Hepatocyte (in vitro differentiated cells): ENCODE measurements at regions not wholly inside any gene's neighbourhood (a gene's known extent, or its start where the extent isn't known, plus 50 kb on each side); places are given as distances from the start of the nearest gene placed in this dataset.
"Not testable (repeated sequence)": the region's sequence is repeated elsewhere in the genome, so short reads cannot be mapped to it uniquely, and the experiment has no call there.

Experiments
- DNase-seq: peaks from one replicate; pipeline ENCODE4 v3.0.0-alpha.2; 2016; ENCODE audit warnings: low spot score
- H2AFZ ChIP-seq: fragments of 200-600 bp; sonication (generic); 2 replicates; pipeline ENCODE4 v1.6.0; 2016; ENCODE audit warnings: antibody characterized with exemption, mild to moderate bottlenecking
- H3K27ac ChIP-seq: fragments of 200-600 bp; sonication (generic); 2 replicates; pipeline ENCODE4 v1.5.1; 2016; ENCODE audit warnings: mild to moderate bottlenecking
- H3K27me3 ChIP-seq: fragments of 200-600 bp; sonication (generic); 2 replicates; pipeline ENCODE4 v1.6.1; 2016
- H3K36me3 ChIP-seq: fragments of 200-600 bp; sonication (generic); replicated peaks from 2 replicates; pipeline ENCODE4 v1.5.1; 2016; ENCODE audit warnings: low read depth; ENCODE audit not compliant: insufficient read depth
- H3K4me1 ChIP-seq: fragments of 200-600 bp; sonication (generic); 2 replicates; pipeline ENCODE4 v1.5.1; 2016; ENCODE audit warnings: mild to moderate bottlenecking, moderate library complexity; ENCODE audit not compliant: insufficient read depth
- H3K4me2 ChIP-seq: fragments of 200-600 bp; sonication (generic); 2 replicates; pipeline ENCODE4 v1.6.0; 2016
- H3K4me3 ChIP-seq: fragments of 200-600 bp; sonication (generic); 2 replicates; pipeline ENCODE4 v1.5.1; 2016; ENCODE audit warnings: mild to moderate bottlenecking
- H3K79me2 ChIP-seq: fragments of 200-600 bp; sonication (generic); 2 replicates; pipeline ENCODE4 v1.6.0; 2017; ENCODE audit warnings: mild to moderate bottlenecking
- H3K9me2 ChIP-seq: fragments of 200-600 bp; sonication (generic); replicated peaks from 2 replicates; pipeline ENCODE4 v1.6.0; 2017; ENCODE audit warnings: mild to moderate bottlenecking; ENCODE audit not compliant: insufficient read depth
- H3K9me3 ChIP-seq: fragments of 200-600 bp; sonication (generic); 2 replicates; pipeline ENCODE4 v1.5.1; 2016; ENCODE audit warnings: low read depth, mild to moderate bottlenecking
- H4K20me1 ChIP-seq: fragments of 200-600 bp; sonication (generic); 2 replicates; pipeline ENCODE4 v1.6.0; 2016; ENCODE audit warnings: mild to moderate bottlenecking; ENCODE audit not compliant: insufficient read depth, poor library complexity, severe bottlenecking
- EZH2 ChIP-seq: fragments of 200-600 bp; sonication (generic); IDR thresholded peaks from 2 replicates; pipeline ENCODE4 v1.6.1; 2016; ENCODE audit warnings: antibody characterized with exemption, mild to moderate bottlenecking, borderline replicate concordance
- EZH2phosphoT487 ChIP-seq: fragments of 200-600 bp; sonication (generic); IDR thresholded peaks from one replicate; pipeline ENCODE4 v1.6.1; 2018; ENCODE audit warnings: antibody characterized with exemption, mild to moderate bottlenecking, low read depth, moderate library complexity; ENCODE audit not compliant: unreplicated experiment, severe bottlenecking
- WGBS: methylation state at CpG from one replicate; pipeline ENCODE4 v1.1.6; 2016; ENCODE audit warnings: low lambda C conversion rate; ENCODE audit errors: missing lambda C conversion rate; 5-methylcytosine and 5-hydroxymethylcytosine counted together
- TF ChIP-seq, protein P1 (sequence below): fragments of 200-600 bp; sonication (generic); IDR thresholded peaks from 2 replicates; pipeline ENCODE4 v1.5.1; 2016; ENCODE audit warnings: antibody characterized with exemption, mild to moderate bottlenecking; ENCODE audit not compliant: poor library complexity

GRCh38 chr7:118436663-118437062 is 212.2 kb downstream of the ANKRD7 start:
- no peaks in the 10 kb centered on the region for H3K9me2 ChIP-seq
- no peaks in the 10 kb centered on the region for H3K36me3 ChIP-seq
- H3K27ac ChIP-seq = no peak overlapping the region
- TF ChIP-seq, protein P1, sequence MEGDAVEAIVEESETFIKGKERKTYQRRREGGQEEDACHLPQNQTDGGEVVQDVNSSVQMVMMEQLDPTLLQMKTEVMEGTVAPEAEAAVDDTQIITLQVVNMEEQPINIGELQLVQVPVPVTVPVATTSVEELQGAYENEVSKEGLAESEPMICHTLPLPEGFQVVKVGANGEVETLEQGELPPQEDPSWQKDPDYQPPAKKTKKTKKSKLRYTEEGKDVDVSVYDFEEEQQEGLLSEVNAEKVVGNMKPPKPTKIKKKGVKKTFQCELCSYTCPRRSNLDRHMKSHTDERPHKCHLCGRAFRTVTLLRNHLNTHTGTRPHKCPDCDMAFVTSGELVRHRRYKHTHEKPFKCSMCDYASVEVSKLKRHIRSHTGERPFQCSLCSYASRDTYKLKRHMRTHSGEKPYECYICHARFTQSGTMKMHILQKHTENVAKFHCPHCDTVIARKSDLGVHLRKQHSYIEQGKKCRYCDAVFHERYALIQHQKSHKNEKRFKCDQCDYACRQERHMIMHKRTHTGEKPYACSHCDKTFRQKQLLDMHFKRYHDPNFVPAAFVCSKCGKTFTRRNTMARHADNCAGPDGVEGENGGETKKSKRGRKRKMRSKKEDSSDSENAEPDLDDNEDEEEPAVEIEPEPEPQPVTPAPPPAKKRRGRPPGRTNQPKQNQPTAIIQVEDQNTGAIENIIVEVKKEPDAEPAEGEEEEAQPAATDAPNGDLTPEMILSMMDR = no peak
- TF ChIP-seq EZH2phosphoT487 (no peak), EZH2 (no peak)
- no peaks in the 10 kb centered on the region for H3K9me3 ChIP-seq
- no peak overlapping the region for H3K4me2 ChIP-seq
- no peaks in the 10 kb centered on the region for H3K4me1 ChIP-seq
- no peak overlapping the region for H2AFZ ChIP-seq
- WGBS = 75% methylated on average over 5 of the region's 5 CpGs
- H4K20me1 ChIP-seq = no peaks in the 10 kb centered on the region
- H3K4me3 ChIP-seq = no peak overlapping the region
- no peak for DNase-seq
- no peaks in the 10 kb centered on the region for H3K27me3 ChIP-seq
- H3K79me2 ChIP-seq = no peaks in the 10 kb centered on the region

GRCh38 chr7:118449030-118449429 is 224.5 kb downstream of the ANKRD7 start:
- H3K4me1 ChIP-seq, H4K20me1 ChIP-seq, H3K4me2 ChIP-seq, H3K79me2 ChIP-seq, H3K27me3 ChIP-seq, H3K27ac ChIP-seq, H2AFZ ChIP-seq, H3K9me3 ChIP-seq, H3K4me3 ChIP-seq, DNase-seq, H3K36me3 ChIP-seq, H3K9me2 ChIP-seq: not testable (repeated sequence)
- 96% methylated on average over 1 of the region's 1 CpG for WGBS

GRCh38 chr7:118449797-118450567 is 225.5 kb downstream of the ANKRD7 start:
- Histone ChIP-seq H3K27me3 (no peaks in the 10 kb centered on the region), H3K9me2 (no peaks in the 10 kb centered on the region), H3K4me2 (no peak overlapping the region), H3K27ac (no peak overlapping the region), H3K4me3 (no peak overlapping the region), H3K9me3 (no peaks in the 10 kb centered on the region), H3K4me1 (no peaks in the 10 kb centered on the region), H2AFZ (no peak overlapping the region), H3K36me3 (no peaks in the 10 kb centered on the region), H4K20me1 (no peaks in the 10 kb centered on the region), H3K79me2 (no peaks in the 10 kb centered on the region)
- 82% methylated on average over 2 of the region's 2 CpGs for WGBS
- no peak for DNase-seq
- TF ChIP-seq, protein P1 = no peak
- no peak for TF ChIP-seq EZH2phosphoT487
- no peak for TF ChIP-seq EZH2

- DNase-seq = no peak
- Histone ChIP-seq H3K4me1 (no peaks in the 10 kb centered on the region), H3K27me3 (no peaks in the 10 kb centered on the region), H3K79me2 (no peaks in the 10 kb centered on the region), H3K4me3 (no peak overlapping the region), H3K9me2 (no peaks in the 10 kb centered on the region), H4K20me1 (no peaks in the 10 kb centered on the region), H3K4me2 (no peak overlapping the region), H3K36me3 (no peaks in the 10 kb centered on the region), H3K9me3 (no peaks in the 10 kb centered on the region), H3K27ac (no peak overlapping the region), H2AFZ (no peak overlapping the region)
- TF ChIP-seq EZH2 = no peak
- TF ChIP-seq, protein P1 = no peak
- TF ChIP-seq EZH2phosphoT487 = no peak
Measured at GRCh38 chr7:118452128-118452527, 227.6 kb downstream of the ANKRD7 start.
